Caco-2 (cell line): ENCODE measurements at regions not wholly inside any gene's neighbourhood (a gene's known extent, or its start where the extent isn't known, plus 50 kb on each side); places are given as distances from the start of the nearest gene placed in this dataset.

Experiments used
- BruUV-seq: library from RNA; stranded (reverse); fragments of 400-500 nt; replicated peaks from 2 replicates; lab custom pipeline; 2021; lab: Mats Ljungman, UMichigan
- CTCF ChIA-PET: fragments of 300-600 bp; sonication (Branson Sonifier 250); formaldehyde crosslinking; loops from one replicate; lab custom pipeline; 2022; ENCODE audit warnings: antibody characterized with exemption; lab: Charles Lee
- POLR2A ChIA-PET: fragments of 300-600 bp; sonication (Branson Sonifier 250); formaldehyde crosslinking; loops from one replicate; lab custom pipeline; 2022; ENCODE audit warnings: antibody characterized with exemption; lab: Charles Lee
- DNase-seq, 2 experiments: peaks; one replicate each; pipeline versions ENCODE4 v3.0.0 to v3.0.0-alpha.2; 2020 to 2022
- H3K27me3 ChIP-seq: replicated peaks from 2 replicates; pipeline ENCODE4 v1.6.0; 2011; ENCODE audit warnings: low read length; ENCODE audit not compliant: control insufficient read depth, insufficient read depth
- H3K36me3 ChIP-seq: 2 replicates; pipeline ENCODE4 v1.5.1; 2011; ENCODE audit warnings: low read length; ENCODE audit not compliant: control insufficient read depth, insufficient read depth
- H3K4me1 ChIP-seq: fragments of 250-450 bp; sonication (Bioruptor Pico); 2 replicates; pipeline ENCODE4 v1.5.1; 2020; ENCODE audit warnings: mild to moderate bottlenecking
- H3K4me3 ChIP-seq: 2 replicates; pipeline ENCODE4 v1.5.1; 2011; ENCODE audit warnings: low read depth, mild to moderate bottlenecking, control low read depth, low read length
- H3K9me3 ChIP-seq: fragments of 250-450 bp; sonication (Bioruptor Pico); 2 replicates; pipeline ENCODE4 v1.5.1; 2020; ENCODE audit warnings: mild to moderate bottlenecking, moderate library complexity
- H3K27ac Mint-ChIP-seq: one replicate; pipeline ENCODE4 v1.8.0; 2022; ENCODE audit warnings: mixed read lengths; ENCODE audit not compliant: unreplicated experiment
- H3K27me3 Mint-ChIP-seq: one replicate; pipeline ENCODE4 v1.8.0; 2022; ENCODE audit warnings: mixed read lengths; ENCODE audit not compliant: insufficient read depth, unreplicated experiment
- H3K36me3 Mint-ChIP-seq: one replicate; pipeline ENCODE4 v1.8.0; 2022; ENCODE audit warnings: mild to moderate bottlenecking, mixed read lengths; ENCODE audit not compliant: insufficient read depth, unreplicated experiment
- H3K4me1 Mint-ChIP-seq: one replicate; pipeline ENCODE4 v1.8.0; 2022; ENCODE audit warnings: low read depth, mixed read lengths; ENCODE audit not compliant: unreplicated experiment
- H3K4me3 Mint-ChIP-seq: one replicate; pipeline ENCODE4 v1.8.0; 2022; ENCODE audit warnings: mild to moderate bottlenecking, moderate library complexity, mixed read lengths; ENCODE audit not compliant: unreplicated experiment
- H3K9me3 Mint-ChIP-seq: one replicate; pipeline ENCODE4 v1.8.0; 2022; ENCODE audit warnings: mixed read lengths; ENCODE audit not compliant: unreplicated experiment
- CTCF ChIP-seq, 2 experiments: fragments of 200-600 bp in 1 of 2; IDR thresholded peaks; 1 replicate in 1 of 2; 2 replicates in 1 of 2; pipeline versions ENCODE4 v1.5.1 to v1.8.0; 2011 to 2022; ENCODE audit warnings: antibody characterized with exemption in 1 of 2, control low read depth in 1 of 2, inconsistent platforms in 1 of 2, low read depth in 1 of 2, low read length in 1 of 2, mild to moderate bottlenecking in 1 of 2, moderate library complexity in 1 of 2; ENCODE audit not compliant: insufficient read depth in 1 of 2, severe bottlenecking in 1 of 2, unreplicated experiment in 1 of 2
- intact Hi-C: fragments of 100-400 bp; cut with micrococcal nuclease; formaldehyde crosslinking; loops from one replicate; pipeline ENCODE4 v1.10.0; 2022; ENCODE audit not compliant: unreplicated experiment

DNA sequence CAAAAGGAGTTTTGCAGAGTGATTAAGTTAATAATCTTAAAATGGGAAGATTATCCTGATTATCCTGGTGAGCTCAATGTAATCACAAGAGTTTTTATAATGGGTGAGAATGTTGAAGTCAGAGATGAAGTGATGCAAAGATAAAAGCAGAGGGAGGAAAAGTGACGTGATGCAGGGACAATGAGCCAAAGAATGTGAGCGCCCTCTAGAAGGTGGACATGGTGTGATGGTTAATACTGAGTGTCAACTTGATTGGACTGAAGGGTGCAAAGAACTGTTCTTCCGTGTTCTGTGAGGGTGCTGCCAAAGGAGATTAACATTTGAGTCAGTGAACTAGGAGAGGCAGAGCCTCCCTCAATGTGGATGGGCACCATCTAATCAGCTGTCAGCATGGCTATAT lies 569.6 kb upstream of the AGTR1 start:
- no peaks in the 10 kb centered on the region for H3K9me3 ChIP-seq
- H3K4me3 ChIP-seq, result no peak overlapping the region
- no peaks in the 10 kb centered on the region for H3K36me3 ChIP-seq
- Mint-ChIP-seq H3K4me1 (no peaks in the 10 kb centered on the region), H3K36me3 (no peaks in the 10 kb centered on the region), H3K9me3 (no peaks in the 10 kb centered on the region), H3K27me3 (no peaks in the 10 kb centered on the region), H3K27ac (no peak overlapping the region), H3K4me3 (no peak overlapping the region)
- no peak for DNase-seq
- no peaks in the 10 kb centered on the region for H3K4me1 ChIP-seq
- intact Hi-C loops, result no loop called here
- BruUV-seq, result no TSS peak
- H3K27me3 ChIP-seq, result no peaks in the 10 kb centered on the region
- ChIA-PET POLR2A (no interaction called here), CTCF (no interaction called here)
- no peak for TF ChIP-seq CTCF (IDR thresholded peaks at IDR 0.05; ENCODE audit: insufficient read depth in 1 of 2, low read depth in 1 of 2, low read length in 1 of 2, severe bottlenecking in 1 of 2, unreplicated experiment in 1 of 2)

DNA sequence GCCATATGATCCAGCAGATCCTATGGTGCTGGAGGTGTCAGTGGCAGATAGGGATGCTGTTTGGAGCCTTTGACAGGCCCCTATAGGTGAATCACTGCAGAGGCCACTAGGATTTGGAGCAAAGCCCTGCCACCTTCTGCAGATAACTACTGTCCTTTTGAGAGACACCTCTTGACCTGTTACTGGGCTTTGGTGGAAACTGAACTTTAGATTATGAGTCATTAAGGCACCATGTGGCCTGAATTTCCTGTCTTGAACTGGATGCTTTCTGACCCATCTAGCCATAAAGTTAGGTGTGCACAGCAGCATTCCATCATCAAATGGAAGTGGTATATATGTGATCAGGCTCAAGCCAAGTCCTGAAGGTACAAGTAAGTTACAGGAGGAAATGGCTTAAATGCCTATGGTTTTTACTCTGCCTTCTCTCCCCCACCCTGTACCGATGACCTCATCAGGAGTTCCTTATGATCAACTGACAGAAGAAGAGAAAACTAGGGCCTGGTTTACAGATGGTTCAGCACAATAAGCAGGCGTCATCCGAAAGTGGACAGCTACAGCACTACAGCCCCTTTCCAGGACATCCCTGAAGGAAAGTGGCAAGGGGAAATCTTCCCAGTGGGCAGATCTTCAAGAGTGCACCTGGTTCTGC lies 565.6 kb upstream of the AGTR1 start:
- intact Hi-C loops, result no loop called here
- Mint-ChIP-seq H3K27ac (no peak overlapping the region), H3K4me1 (no peaks in the 10 kb centered on the region)

GRCh38 chr3:148136816-148137215 lies 560.9 kb upstream of the AGTR1 start:
- no peaks in the 10 kb centered on the region for H3K36me3 ChIP-seq
- no peaks in the 10 kb centered on the region for H3K9me3 ChIP-seq
- no peak overlapping the region for H3K4me3 ChIP-seq
- intact Hi-C loops, result no loop called here
- H3K36me3 Mint-ChIP-seq, result no peaks in the 10 kb centered on the region
- BruUV-seq, result no TSS peak
- no peaks in the 10 kb centered on the region for H3K27me3 Mint-ChIP-seq
- DNase-seq, result no peak
- no peak overlapping the region for H3K4me3 Mint-ChIP-seq
- H3K27me3 ChIP-seq, result no peaks in the 10 kb centered on the region
- no peak for TF ChIP-seq CTCF (IDR thresholded peaks at IDR 0.05; ENCODE audit: insufficient read depth in 1 of 2, low read depth in 1 of 2, low read length in 1 of 2, severe bottlenecking in 1 of 2, unreplicated experiment in 1 of 2)
- H3K9me3 Mint-ChIP-seq, result no peaks in the 10 kb centered on the region
- ChIA-PET CTCF (no interaction called here), POLR2A (no interaction called here)
- no peak overlapping the region for H3K27ac Mint-ChIP-seq
- H3K4me1 Mint-ChIP-seq, result no peaks in the 10 kb centered on the region
- H3K4me1 ChIP-seq, result no peaks in the 10 kb centered on the region

More for the DNA sequence above, 565.6 kb upstream of the AGTR1 start:
- Histone ChIP-seq H3K4me1 (no peaks in the 10 kb centered on the region), H3K27me3 (no peaks in the 10 kb centered on the region), H3K4me3 (no peak overlapping the region), H3K36me3 (no peaks in the 10 kb centered on the region), H3K9me3 (no peaks in the 10 kb centered on the region)
- no peak overlapping the region for H3K4me3 Mint-ChIP-seq
- DNase-seq, result no peak
- H3K9me3 Mint-ChIP-seq, result no peaks in the 10 kb centered on the region
- TF ChIP-seq CTCF (IDR thresholded peaks at IDR 0.05; ENCODE audit: insufficient read depth in 1 of 2, low read depth in 1 of 2, low read length in 1 of 2, severe bottlenecking in 1 of 2, unreplicated experiment in 1 of 2), result no peak
- no peaks in the 10 kb centered on the region for H3K27me3 Mint-ChIP-seq
- BruUV-seq, result no TSS peak
- H3K36me3 Mint-ChIP-seq, result no peaks in the 10 kb centered on the region
- ChIA-PET CTCF (no interaction called here), POLR2A (no interaction called here)
